H9 (cell line): ENCODE measurements at regions not wholly inside any gene's neighbourhood (a gene's known extent, or its start where the extent isn't known, plus 50 kb on each side); places are given as distances from the start of the nearest gene placed in this dataset.

Experiments used
- DNase-seq: peaks from one replicate; pipeline ENCODE4 v3.0.0-alpha.2; 2017
- H2AFZ ChIP-seq: one replicate; pipeline ENCODE4 v1.6.1; 2013; ENCODE audit warnings: mild to moderate bottlenecking, low read length, control low read depth, moderate library complexity
- H2AK5ac ChIP-seq: 2 replicates; pipeline ENCODE4 v1.6.1; 2013; ENCODE audit warnings: low read length, control low read depth, mixed read lengths; ENCODE audit not compliant: insufficient read length
- H2BK120ac ChIP-seq: one replicate; pipeline ENCODE4 v1.6.1; 2013; ENCODE audit warnings: low read depth, mild to moderate bottlenecking, low read length, control low read depth, inconsistent platforms; ENCODE audit not compliant: poor library complexity, severe bottlenecking
- H2BK12ac ChIP-seq: 2 replicates; pipeline ENCODE4 v1.6.1; 2013; ENCODE audit warnings: low read length, control low read depth, mixed read lengths, low read depth; ENCODE audit not compliant: insufficient read length
- H2BK15ac ChIP-seq: 2 replicates; pipeline ENCODE4 v1.6.1; 2013; ENCODE audit warnings: low read depth, low read length, control low read depth
- H2BK20ac ChIP-seq: one replicate; pipeline ENCODE4 v1.6.1; 2013; ENCODE audit warnings: low read depth, mild to moderate bottlenecking, low read length, control low read depth, inconsistent platforms; ENCODE audit not compliant: poor library complexity, severe bottlenecking
- H2BK5ac ChIP-seq: 2 replicates; pipeline ENCODE4 v1.6.1; 2013; ENCODE audit warnings: low read length, control low read depth, mixed read lengths; ENCODE audit not compliant: insufficient read length
- H3K14ac ChIP-seq: 2 replicates; pipeline ENCODE4 v1.6.1; 2013; ENCODE audit warnings: low read length, control low read depth; ENCODE audit not compliant: insufficient read depth
- H3K18ac ChIP-seq: 2 replicates; pipeline ENCODE4 v1.6.1; 2013; ENCODE audit warnings: low read depth, mild to moderate bottlenecking, mixed read lengths, low read length, control low read depth; ENCODE audit not compliant: insufficient read length
- H3K23ac ChIP-seq: 2 replicates; pipeline ENCODE4 v1.6.1; 2013; ENCODE audit warnings: low read length, control low read depth, mixed read lengths, low read depth; ENCODE audit not compliant: insufficient read length
- H3K23me2 ChIP-seq: 2 replicates; pipeline ENCODE4 v1.6.1; 2013; ENCODE audit warnings: low read depth, mild to moderate bottlenecking, mixed read lengths, low read length, control low read depth; ENCODE audit not compliant: insufficient read length, poor library complexity, severe bottlenecking
- H3K27ac ChIP-seq: 2 replicates; pipeline ENCODE4 v1.5.1; 2013; ENCODE audit warnings: low read length, control low read depth, mixed read lengths, low read depth; ENCODE audit not compliant: insufficient read length
- H3K27me3 ChIP-seq: 2 replicates; pipeline ENCODE4 v1.6.1; 2013; ENCODE audit warnings: low read length, control low read depth, inconsistent platforms; ENCODE audit not compliant: insufficient read depth
- H3K4ac ChIP-seq: 2 replicates; pipeline ENCODE4 v1.6.1; 2013; ENCODE audit warnings: low read depth, mild to moderate bottlenecking, control low read depth, inconsistent platforms, low read length, moderate library complexity
- H3K4me1 ChIP-seq: 2 replicates; pipeline ENCODE4 v1.6.1; 2013; ENCODE audit warnings: low read length, control low read depth, inconsistent platforms; ENCODE audit not compliant: insufficient read depth
- H3K4me2 ChIP-seq: 2 replicates; pipeline ENCODE4 v1.6.1; 2013; ENCODE audit warnings: low read length, control low read depth, mixed read lengths; ENCODE audit not compliant: insufficient read length, insufficient read depth
- H3K56ac ChIP-seq: 2 replicates; pipeline ENCODE4 v1.6.1; 2013; ENCODE audit warnings: low read depth, mild to moderate bottlenecking, mixed read lengths, low read length, control low read depth; ENCODE audit not compliant: insufficient read length
- H3K79me1 ChIP-seq: 2 replicates; pipeline ENCODE4 v1.6.1; 2013; ENCODE audit warnings: low read depth, mild to moderate bottlenecking, moderate library complexity, low read length, control low read depth, inconsistent platforms; ENCODE audit not compliant: insufficient read depth, poor library complexity, severe bottlenecking
- H3K79me2 ChIP-seq: 2 replicates; pipeline ENCODE4 v1.6.1; 2013; ENCODE audit warnings: low read length, control low read depth, inconsistent platforms; ENCODE audit not compliant: insufficient read depth
- H3K9ac ChIP-seq: 2 replicates; pipeline ENCODE4 v1.6.1; 2013; ENCODE audit warnings: low read length, control low read depth, mixed read lengths; ENCODE audit not compliant: insufficient read length; ENCODE audit errors: extremely low read depth
- H3K9me3 ChIP-seq: one replicate; pipeline ENCODE4 v1.6.1; 2013; ENCODE audit warnings: low read depth, low read length, inconsistent platforms; ENCODE audit not compliant: control insufficient read depth
- H3T11ph ChIP-seq: one replicate; pipeline ENCODE4 v1.6.1; 2013; ENCODE audit warnings: mild to moderate bottlenecking, low read length, control low read depth, inconsistent platforms
- H4K20me1 ChIP-seq: one replicate; pipeline ENCODE4 v1.6.1; 2013; ENCODE audit not compliant: control insufficient read depth, insufficient read length, insufficient read depth
- H4K5ac ChIP-seq: 2 replicates; pipeline ENCODE4 v1.6.1; 2013; ENCODE audit warnings: low read depth, mild to moderate bottlenecking, mixed read lengths, low read length, control low read depth; ENCODE audit not compliant: insufficient read length
- H4K8ac ChIP-seq: replicated peaks from 2 replicates; pipeline ENCODE4 v1.6.1; 2013; ENCODE audit warnings: low read length, control low read depth, mixed read lengths, low read depth; ENCODE audit not compliant: insufficient read length
- H4K91ac ChIP-seq: 2 replicates; pipeline ENCODE4 v1.6.1; 2013; ENCODE audit warnings: low read depth, mild to moderate bottlenecking, moderate library complexity, mixed read lengths, low read length, control low read depth; ENCODE audit not compliant: insufficient read length
- H3K27ac Mint-ChIP-seq, 3 experiments: 2 replicates in 2 of 3; 3 replicates in 1 of 3; pipeline ENCODE4 v1.8.0; 2020 to 2021; ENCODE audit warnings: mixed read lengths in 3 of 3, mild to moderate bottlenecking in 1 of 3, moderate library complexity in 1 of 3
- H3K27me3 Mint-ChIP-seq: 2 replicates; pipeline ENCODE4 v1.8.0; 2021; ENCODE audit warnings: low read depth, mild to moderate bottlenecking, moderate library complexity, mixed read lengths
- H3K36me3 Mint-ChIP-seq, 3 experiments: 2 replicates in 2 of 3; 3 replicates in 1 of 3; pipeline ENCODE4 v1.8.0; 2020 to 2021; ENCODE audit warnings: low read depth in 3 of 3, mixed read lengths in 3 of 3; ENCODE audit not compliant: insufficient read depth in 1 of 3
- H3K4me1 Mint-ChIP-seq, 2 experiments: 2 replicates each; pipeline ENCODE4 v1.8.0; 2020; ENCODE audit warnings: mixed read lengths in 2 of 2
- H3K4me3 Mint-ChIP-seq, 2 experiments: 2 replicates in 1 of 2; 3 replicates in 1 of 2; pipeline ENCODE4 v1.8.0; 2020 to 2021; ENCODE audit warnings: mild to moderate bottlenecking in 2 of 2, mixed read lengths in 2 of 2, moderate library complexity in 1 of 2
- H3K9me3 Mint-ChIP-seq, 2 experiments: 2 replicates in 1 of 2; 3 replicates in 1 of 2; pipeline ENCODE4 v1.8.0; 2020; ENCODE audit warnings: mild to moderate bottlenecking in 2 of 2, mixed read lengths in 2 of 2, moderate library complexity in 1 of 2
- CTCF ChIP-seq: fragments of 200-600 bp; sonication (generic); conservative IDR thresholded peaks from 3 replicates; pipeline ENCODE4 v1.8.0; 2021; ENCODE audit warnings: antibody characterized with exemption, mild to moderate bottlenecking
- WGBS: extraction: QIAGEN DNeasy Blood & Tissue Kit; methylation state at CpG from one replicate; pipeline ENCODE4 v1.1.7; 2013; ENCODE audit warnings: missing lambda C conversion rate, low lambda C conversion rate, mixed read lengths; ENCODE audit not compliant: insufficient read length; ENCODE audit errors: extremely low coverage; 5-methylcytosine and 5-hydroxymethylcytosine counted together

GRCh38 chrX:10795721-10796120 lies 175.3 kb upstream of the MID1 start:
- H3K56ac ChIP-seq = no peak overlapping the region
- no peaks in the 10 kb centered on the region; the same call in 1 of the 2 replicates for H3K79me2 ChIP-seq
- WGBS = no CpG with 5 or more reads among the region's 1 CpG
- H3K4me1 ChIP-seq = no peaks in the 10 kb centered on the region
- H4K8ac ChIP-seq = no peak overlapping the region
- no peaks in the 10 kb centered on the region for H3K79me1 ChIP-seq
- H3K4me3 Mint-ChIP-seq = no peak overlapping the region
- H3K9me3 ChIP-seq = no peaks in the 10 kb centered on the region
- no peaks in the 10 kb centered on the region for H4K20me1 ChIP-seq
- no peak overlapping the region for H2AFZ ChIP-seq
- H3K27ac Mint-ChIP-seq = no peak overlapping the region
- H2BK5ac ChIP-seq = no peak overlapping the region
- no peak for TF ChIP-seq CTCF
- H3K23ac ChIP-seq = no peak overlapping the region
- H2BK12ac ChIP-seq = no peak overlapping the region
- H4K91ac ChIP-seq = no peak overlapping the region
- no peak overlapping the region for H4K5ac ChIP-seq
- no peaks in the 10 kb centered on the region for H3K23me2 ChIP-seq
- no peak overlapping the region for H3T11ph ChIP-seq
- H3K18ac ChIP-seq = no peak overlapping the region
- no peak overlapping the region for H3K9ac ChIP-seq
- no peak overlapping the region for H3K14ac ChIP-seq
- H3K27ac ChIP-seq = no peak overlapping the region
- H2BK15ac ChIP-seq = no peak overlapping the region
- H3K9me3 Mint-ChIP-seq = peaks cover 36 to 55% of the 10 kb centered on the region in 2 experiments
- H2BK20ac ChIP-seq = no peak overlapping the region
- no peaks in the 10 kb centered on the region for H3K27me3 ChIP-seq
- peaks cover 0 to 2% (median 0%) of the 10 kb centered on the region in 3 experiments; a peak in 1 of 7 replicates for H3K36me3 Mint-ChIP-seq
- no peak for DNase-seq
- no peaks in the 10 kb centered on the region; the same call in 1 of the 2 replicates for H3K27me3 Mint-ChIP-seq
- H3K4me2 ChIP-seq = no peak overlapping the region
- H2BK120ac ChIP-seq = no peak overlapping the region
- no peak overlapping the region for H2AK5ac ChIP-seq
- no peak overlapping the region for H3K4ac ChIP-seq
- H3K4me1 Mint-ChIP-seq = no peaks in the 10 kb centered on the region
